ENCODE measurements at regions not wholly inside any gene's neighbourhood (a gene's known extent, or its start where the extent isn't known, plus 50 kb on each side); places are given as distances from the start of the nearest gene placed in this dataset.

GRCh38 chr10:85454386-85454785 lies 912.2 kb downstream of the GRID1 start:
- no peak for TF ChIP-seq CTCF (IDR thresholded peaks at IDR 0.05; ENCODE audit: insufficient read depth, low read length, poor library complexity, severe bottlenecking)
- no peak for TF ChIP-seq EZH2phosphoT487 (conservative IDR thresholded peaks at IDR 0.05; ENCODE audit: low read length)
- Histone ChIP-seq H3K9me2 (replicated peaks; ENCODE audit: insufficient read depth, low read length) (no peaks in the 10 kb centered on the region), H3K27me3 (ENCODE audit: low read length) (no peaks in the 10 kb centered on the region), H3K27ac (ENCODE audit: low read depth, low read length) (no peak overlapping the region), H3K9ac (ENCODE audit: low read length) (no peak overlapping the region), H3K79me2 (ENCODE audit: insufficient read depth, low read length) (no peaks in the 10 kb centered on the region), H2AFZ (ENCODE audit: low read depth, low read length, severe bottlenecking) (no peak overlapping the region), H3K36me3 (ENCODE audit: low read length) (no peaks in the 10 kb centered on the region), H4K20me1 (ENCODE audit: low read depth, low read length) (no peaks in the 10 kb centered on the region), H3F3A (ENCODE audit: insufficient read depth) (no peaks in the 10 kb centered on the region), H3K4me3 (ENCODE audit: insufficient read depth, low read length, poor library complexity, severe bottlenecking) (no peak overlapping the region), H3K9me3 (ENCODE audit: insufficient read depth, low read length) (no peaks in the 10 kb centered on the region), H3K4me2 (ENCODE audit: low read depth, low read length, poor library complexity, severe bottlenecking) (no peak overlapping the region)

DNA sequence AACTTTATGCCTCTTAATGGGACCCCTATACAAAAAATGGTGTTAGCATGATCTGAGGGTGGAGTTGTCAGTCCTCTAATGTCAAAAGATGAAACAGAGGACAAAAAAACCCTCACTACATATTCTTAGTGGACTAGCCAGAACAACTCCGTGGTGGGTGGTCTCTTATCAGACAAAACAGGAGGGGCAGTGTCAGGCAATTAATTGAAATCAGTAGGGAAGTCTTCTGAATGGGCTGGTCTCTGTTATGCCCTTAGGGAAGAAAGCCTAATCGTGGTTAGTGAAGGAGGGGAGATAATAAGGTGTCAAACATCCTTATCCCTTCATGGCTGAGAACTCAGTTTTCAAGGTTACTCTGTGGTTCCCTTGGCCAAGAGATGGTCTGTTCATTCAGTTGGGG lies 909.4 kb downstream of the GRID1 start:
- no peak overlapping the region for H3K9ac ChIP-seq (ENCODE audit: low read length)
- H3K4me2 ChIP-seq (ENCODE audit: low read depth, low read length, poor library complexity, severe bottlenecking), result no peak overlapping the region
- H3F3A ChIP-seq (ENCODE audit: insufficient read depth), result no peaks in the 10 kb centered on the region
- no peaks in the 10 kb centered on the region for H3K79me2 ChIP-seq (ENCODE audit: insufficient read depth, low read length)
- no peak overlapping the region for H2AFZ ChIP-seq (ENCODE audit: low read depth, low read length, severe bottlenecking)
- H3K27me3 ChIP-seq (ENCODE audit: low read length), result no peaks in the 10 kb centered on the region
- no peaks in the 10 kb centered on the region for H3K36me3 ChIP-seq (ENCODE audit: low read length)
- TF ChIP-seq CTCF (IDR thresholded peaks at IDR 0.05; ENCODE audit: insufficient read depth, low read length, poor library complexity, severe bottlenecking) (no peak), EZH2phosphoT487 (conservative IDR thresholded peaks at IDR 0.05; ENCODE audit: low read length) (no peak)
- H3K27ac ChIP-seq (ENCODE audit: low read depth, low read length), result no peak overlapping the region
- no peaks in the 10 kb centered on the region for H3K9me3 ChIP-seq (ENCODE audit: insufficient read depth, low read length)
- H3K9me2 ChIP-seq (replicated peaks; ENCODE audit: insufficient read depth, low read length), result no peaks in the 10 kb centered on the region
- no peak overlapping the region for H3K4me3 ChIP-seq (ENCODE audit: insufficient read depth, low read length, poor library complexity, severe bottlenecking)
- no peaks in the 10 kb centered on the region for H4K20me1 ChIP-seq (ENCODE audit: low read depth, low read length)

GRCh38 chr10:85458324-85458723 lies 908.3 kb downstream of the GRID1 start:
- no peak overlapping the region for H3K9ac ChIP-seq (ENCODE audit: low read length)
- H3K27ac ChIP-seq (ENCODE audit: low read depth, low read length), result no peak overlapping the region
- no peak overlapping the region for H3K4me3 ChIP-seq (ENCODE audit: insufficient read depth, low read length, poor library complexity, severe bottlenecking)
- no peaks in the 10 kb centered on the region for H4K20me1 ChIP-seq (ENCODE audit: low read depth, low read length)
- no peaks in the 10 kb centered on the region for H3K9me3 ChIP-seq (ENCODE audit: insufficient read depth, low read length)
- H2AFZ ChIP-seq (ENCODE audit: low read depth, low read length, severe bottlenecking), result no peak overlapping the region
- no peaks in the 10 kb centered on the region for H3K79me2 ChIP-seq (ENCODE audit: insufficient read depth, low read length)
- no peaks in the 10 kb centered on the region for H3F3A ChIP-seq (ENCODE audit: insufficient read depth)
- H3K9me2 ChIP-seq (replicated peaks; ENCODE audit: insufficient read depth, low read length), result no peaks in the 10 kb centered on the region
- TF ChIP-seq EZH2phosphoT487 (conservative IDR thresholded peaks at IDR 0.05; ENCODE audit: low read length), result no peak
- TF ChIP-seq CTCF (IDR thresholded peaks at IDR 0.05; ENCODE audit: insufficient read depth, low read length, poor library complexity, severe bottlenecking), result no peak
- H3K36me3 ChIP-seq (ENCODE audit: low read length), result no peaks in the 10 kb centered on the region
- no peaks in the 10 kb centered on the region for H3K27me3 ChIP-seq (ENCODE audit: low read length)
- no peak overlapping the region for H3K4me2 ChIP-seq (ENCODE audit: low read depth, low read length, poor library complexity, severe bottlenecking)

- no peak overlapping the region for H3K27ac ChIP-seq (ENCODE audit: low read depth, low read length)
- no peaks in the 10 kb centered on the region for H4K20me1 ChIP-seq (ENCODE audit: low read depth, low read length)
- no peak overlapping the region for H3K4me3 ChIP-seq (ENCODE audit: insufficient read depth, low read length, poor library complexity, severe bottlenecking)
- H2AFZ ChIP-seq (ENCODE audit: low read depth, low read length, severe bottlenecking), result no peak overlapping the region
- no peaks in the 10 kb centered on the region for H3K36me3 ChIP-seq (ENCODE audit: low read length)
- H3K27me3 ChIP-seq (ENCODE audit: low read length), result no peaks in the 10 kb centered on the region
- no peaks in the 10 kb centered on the region for H3K9me3 ChIP-seq (ENCODE audit: insufficient read depth, low read length)
- no peak overlapping the region for H3K4me2 ChIP-seq (ENCODE audit: low read depth, low read length, poor library complexity, severe bottlenecking)
- no peaks in the 10 kb centered on the region for H3K79me2 ChIP-seq (ENCODE audit: insufficient read depth, low read length)
- no peak for TF ChIP-seq EZH2phosphoT487 (conservative IDR thresholded peaks at IDR 0.05; ENCODE audit: low read length)
- no peak for TF ChIP-seq CTCF (IDR thresholded peaks at IDR 0.05; ENCODE audit: insufficient read depth, low read length, poor library complexity, severe bottlenecking)
- no peaks in the 10 kb centered on the region for H3F3A ChIP-seq (ENCODE audit: insufficient read depth)
- no peaks in the 10 kb centered on the region for H3K9me2 ChIP-seq (replicated peaks; ENCODE audit: insufficient read depth, low read length)
- no peak overlapping the region for H3K9ac ChIP-seq (ENCODE audit: low read length)
Observed at GRCh38 chr10:85459906-85460305, 906.7 kb downstream of the GRID1 start.
